ENCODE measurements at regions not wholly inside any gene's neighbourhood (a gene's known extent, or its start where the extent isn't known, plus 50 kb on each side); places are given as distances from the start of the nearest gene placed in this dataset.

GRCh38 chr5:89972901-89973300, 436.7 kb downstream of the CETN3 start:
- TF ChIP-seq POLR2A (IDR thresholded peaks at IDR 0.05) (no peak), CTCF (IDR thresholded peaks at IDR 0.05) (no peak)
